Calu3 (cell line): ENCODE measurements at regions not wholly inside any gene's neighbourhood (a gene's known extent, or its start where the extent isn't known, plus 50 kb on each side); places are given as distances from the start of the nearest gene placed in this dataset.

ENCODE experiments used
- BruUV-seq: library from RNA; stranded (reverse); fragments of 400-500 nt; replicated peaks from 2 replicates; lab custom pipeline; 2021; lab: Mats Ljungman, UMichigan
- CTCF ChIA-PET: fragments of 300-600 bp; sonication (Branson Sonifier 250); formaldehyde crosslinking; loops from one replicate; lab custom pipeline; 2022; ENCODE audit warnings: antibody characterized with exemption; lab: Charles Lee
- DNase-seq: peaks from one replicate; pipeline ENCODE4 v3.0.0; 2022
- H3K27ac Mint-ChIP-seq: one replicate; pipeline ENCODE4 v1.8.0; 2022; ENCODE audit warnings: mixed read lengths; ENCODE audit not compliant: unreplicated experiment
- H3K27me3 Mint-ChIP-seq: one replicate; pipeline ENCODE4 v1.8.0; 2022; ENCODE audit warnings: mixed read lengths; ENCODE audit not compliant: unreplicated experiment
- H3K36me3 Mint-ChIP-seq: one replicate; pipeline ENCODE4 v1.8.0; 2022; ENCODE audit warnings: mild to moderate bottlenecking, moderate library complexity, mixed read lengths; ENCODE audit not compliant: insufficient read depth, unreplicated experiment
- H3K4me1 Mint-ChIP-seq: one replicate; pipeline ENCODE4 v1.8.0; 2022; ENCODE audit warnings: mild to moderate bottlenecking, low read depth, mixed read lengths; ENCODE audit not compliant: unreplicated experiment
- H3K4me3 Mint-ChIP-seq: one replicate; pipeline ENCODE4 v1.8.0; 2022; ENCODE audit warnings: mild to moderate bottlenecking, low read depth, moderate library complexity, mixed read lengths; ENCODE audit not compliant: unreplicated experiment
- H3K9me3 Mint-ChIP-seq: one replicate; pipeline ENCODE4 v1.8.0; 2022; ENCODE audit warnings: low read depth, mixed read lengths; ENCODE audit not compliant: unreplicated experiment
- intact Hi-C: fragments of 100-400 bp; cut with micrococcal nuclease; formaldehyde crosslinking; loops from one replicate; pipeline ENCODE4 v1.10.0; 2022; ENCODE audit not compliant: unreplicated experiment
- TF ChIP-seq, protein P1 (sequence below): fragments of 200-600 bp; IDR thresholded peaks from one replicate; pipeline ENCODE4 v1.8.0; 2022; ENCODE audit warnings: antibody characterized with exemption; ENCODE audit not compliant: unreplicated experiment

DNA sequence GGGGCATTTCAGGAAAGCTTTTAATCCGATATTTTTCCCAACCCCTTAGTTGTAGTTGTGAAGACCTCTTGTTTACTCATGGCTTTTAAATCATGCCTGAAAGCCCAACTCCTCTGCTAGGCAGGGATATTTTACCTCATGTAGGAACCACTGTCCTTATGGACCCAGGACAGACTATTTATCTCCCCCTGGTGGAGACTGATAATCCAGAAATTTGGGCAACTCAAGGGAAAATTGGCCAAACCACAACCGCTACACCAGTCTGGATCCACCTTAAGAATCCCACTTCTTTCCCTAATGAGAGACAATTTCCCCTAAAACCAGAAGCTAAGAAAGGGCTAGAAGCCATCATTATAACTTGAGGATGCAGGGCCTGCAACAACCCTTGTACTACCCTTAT is 248.1 kb upstream of the STAC start:
- CTCF ChIA-PET: no interaction called here
- TF ChIP-seq, protein P1, sequence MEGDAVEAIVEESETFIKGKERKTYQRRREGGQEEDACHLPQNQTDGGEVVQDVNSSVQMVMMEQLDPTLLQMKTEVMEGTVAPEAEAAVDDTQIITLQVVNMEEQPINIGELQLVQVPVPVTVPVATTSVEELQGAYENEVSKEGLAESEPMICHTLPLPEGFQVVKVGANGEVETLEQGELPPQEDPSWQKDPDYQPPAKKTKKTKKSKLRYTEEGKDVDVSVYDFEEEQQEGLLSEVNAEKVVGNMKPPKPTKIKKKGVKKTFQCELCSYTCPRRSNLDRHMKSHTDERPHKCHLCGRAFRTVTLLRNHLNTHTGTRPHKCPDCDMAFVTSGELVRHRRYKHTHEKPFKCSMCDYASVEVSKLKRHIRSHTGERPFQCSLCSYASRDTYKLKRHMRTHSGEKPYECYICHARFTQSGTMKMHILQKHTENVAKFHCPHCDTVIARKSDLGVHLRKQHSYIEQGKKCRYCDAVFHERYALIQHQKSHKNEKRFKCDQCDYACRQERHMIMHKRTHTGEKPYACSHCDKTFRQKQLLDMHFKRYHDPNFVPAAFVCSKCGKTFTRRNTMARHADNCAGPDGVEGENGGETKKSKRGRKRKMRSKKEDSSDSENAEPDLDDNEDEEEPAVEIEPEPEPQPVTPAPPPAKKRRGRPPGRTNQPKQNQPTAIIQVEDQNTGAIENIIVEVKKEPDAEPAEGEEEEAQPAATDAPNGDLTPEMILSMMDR: no peak
- H3K4me3 Mint-ChIP-seq: no peak overlapping the region
- BruUV-seq: no TSS peak
- peaks cover 18% of the 10 kb centered on the region for H3K4me1 Mint-ChIP-seq
- H3K9me3 Mint-ChIP-seq: peaks cover 2% of the 10 kb centered on the region
- H3K27ac Mint-ChIP-seq: no peak overlapping the region
- DNase-seq: no peak
- H3K36me3 Mint-ChIP-seq: no peaks in the 10 kb centered on the region
- intact Hi-C loops: no loop called here
- H3K27me3 Mint-ChIP-seq: no peaks in the 10 kb centered on the region

DNA sequence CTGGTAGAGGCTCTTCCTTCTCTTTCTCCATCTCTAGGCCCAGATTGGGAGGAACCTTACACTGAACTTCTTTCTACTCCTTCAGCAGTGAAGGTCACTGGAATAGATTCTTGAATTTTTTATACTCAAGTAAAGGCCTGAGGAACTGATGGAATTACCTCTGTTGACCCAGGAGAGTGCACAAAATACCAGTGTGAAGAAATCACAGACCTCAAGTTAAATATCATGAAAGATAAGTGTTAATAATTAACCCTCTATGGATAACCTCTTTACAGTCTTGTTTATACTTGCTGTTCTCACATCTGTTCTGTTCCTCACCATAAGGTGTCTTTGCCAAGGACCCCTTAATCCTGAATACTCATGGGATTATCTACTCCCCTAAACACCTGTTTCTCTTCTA is 244.4 kb upstream of the STAC start:
- CTCF ChIA-PET: no interaction called here
- peak overlapping the region; percentile 5 for H3K27ac Mint-ChIP-seq
- DNase-seq: no peak

DNA sequence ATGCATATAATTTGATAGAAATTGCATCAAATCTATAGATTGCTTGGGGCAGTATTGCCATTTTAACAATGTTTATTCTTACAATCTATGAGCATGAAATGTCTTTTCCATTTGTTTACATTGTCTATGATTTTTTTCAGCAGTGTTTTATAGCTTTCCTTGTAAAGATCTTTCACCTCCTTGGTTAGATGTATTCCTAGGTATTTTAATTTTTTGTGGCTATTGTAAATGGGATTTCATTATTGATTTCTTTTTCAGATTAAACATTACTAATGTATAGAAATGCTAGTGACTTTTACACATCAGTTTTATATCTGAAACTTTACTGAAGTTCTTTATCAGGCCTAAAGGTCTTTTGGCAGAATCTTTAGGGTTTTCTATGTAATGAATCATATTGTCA is 237.6 kb upstream of the STAC start:
- no peaks in the 10 kb centered on the region for H3K36me3 Mint-ChIP-seq
- no peak for DNase-seq
- H3K4me3 Mint-ChIP-seq: no peak overlapping the region
- BruUV-seq: no TSS peak
- CTCF ChIA-PET: no interaction called here
- TF ChIP-seq, protein P1: no peak
- H3K27ac Mint-ChIP-seq: no peak overlapping the region
- peaks cover 24% of the 10 kb centered on the region for H3K4me1 Mint-ChIP-seq
- intact Hi-C loops: no loop called here
- no peaks in the 10 kb centered on the region for H3K27me3 Mint-ChIP-seq
- H3K9me3 Mint-ChIP-seq: no peaks in the 10 kb centered on the region

More for the DNA sequence above, 244.4 kb upstream of the STAC start:
- intact Hi-C loops: no loop called here
- Mint-ChIP-seq H3K4me3 (no peak overlapping the region), H3K9me3 (peaks cover 2% of the 10 kb centered on the region), H3K27me3 (no peaks in the 10 kb centered on the region), H3K4me1 (peaks cover 23% of the 10 kb centered on the region), H3K36me3 (no peaks in the 10 kb centered on the region)
- BruUV-seq: no TSS peak
- TF ChIP-seq, protein P1: no peak

DNA sequence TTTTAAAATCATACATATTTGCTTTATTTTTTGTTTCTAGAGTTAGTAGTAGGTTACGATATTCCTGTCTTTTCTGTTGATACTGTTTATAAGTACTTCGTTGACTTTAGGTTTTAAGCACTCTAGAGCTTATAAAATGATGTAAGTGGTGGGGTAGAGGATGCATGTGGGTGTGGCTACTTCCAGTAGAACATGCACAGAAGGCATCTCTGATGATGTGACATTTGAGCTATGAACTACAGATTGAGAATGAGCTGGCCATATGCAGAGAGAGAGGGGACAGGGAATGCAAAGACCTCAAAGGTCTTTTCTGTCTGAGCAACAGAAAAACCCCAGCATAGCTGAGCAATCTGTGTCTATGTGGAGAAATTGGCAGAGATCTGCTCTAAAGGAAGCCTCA is 233.9 kb upstream of the STAC start:
- TF ChIP-seq, protein P1: no peak
- Mint-ChIP-seq H3K9me3 (no peaks in the 10 kb centered on the region), H3K36me3 (no peaks in the 10 kb centered on the region), H3K4me1 (peaks cover 35% of the 10 kb centered on the region), H3K27ac (no peak overlapping the region), H3K27me3 (no peaks in the 10 kb centered on the region), H3K4me3 (no peak overlapping the region)
- CTCF ChIA-PET: no interaction called here
- no TSS peak for BruUV-seq
- intact Hi-C loops: loop anchor here (5.0 kb wide), 1 partner anchor 226 kb away; no protein-coding TSS in a partner anchor
- DNase-seq: no peak
